ENCODE measurements at regions not wholly inside any gene's neighbourhood (a gene's known extent, or its start where the extent isn't known, plus 50 kb on each side); places are given as distances from the start of the nearest gene placed in this dataset.
"Not testable (repeated sequence)": the region's sequence is repeated elsewhere in the genome, so short reads cannot be mapped to it uniquely, and the experiment has no call there.

- Histone ChIP-seq H3K9me3 (ENCODE audit: low read depth, low read length) (peaks cover 4% of the 10 kb centered on the region), H3K27me3 (ENCODE audit: insufficient read depth, low read length) (no peaks in the 10 kb centered on the region), H4K20me1 (ENCODE audit: insufficient read depth, low read length) (no peaks in the 10 kb centered on the region), H2AFZ (ENCODE audit: low read length) (no peak overlapping the region), H3K79me2 (ENCODE audit: insufficient read depth, low read length) (no peaks in the 10 kb centered on the region), H3K36me3 (ENCODE audit: insufficient read depth, low read length) (no peaks in the 10 kb centered on the region), H3K4me1 (ENCODE audit: insufficient read depth, low read length) (no peaks in the 10 kb centered on the region), H3K4me2 (ENCODE audit: insufficient read depth, low read length) (no peak overlapping the region), H3K4me3 (ENCODE audit: insufficient read depth, low read length) (no peak overlapping the region), H3K27ac (ENCODE audit: low read depth, low read length) (no peak overlapping the region)
- no peak for DNase-seq (ENCODE audit: insufficient read length, low spot score, missing footprints)
- TF ChIP-seq, protein P1, sequence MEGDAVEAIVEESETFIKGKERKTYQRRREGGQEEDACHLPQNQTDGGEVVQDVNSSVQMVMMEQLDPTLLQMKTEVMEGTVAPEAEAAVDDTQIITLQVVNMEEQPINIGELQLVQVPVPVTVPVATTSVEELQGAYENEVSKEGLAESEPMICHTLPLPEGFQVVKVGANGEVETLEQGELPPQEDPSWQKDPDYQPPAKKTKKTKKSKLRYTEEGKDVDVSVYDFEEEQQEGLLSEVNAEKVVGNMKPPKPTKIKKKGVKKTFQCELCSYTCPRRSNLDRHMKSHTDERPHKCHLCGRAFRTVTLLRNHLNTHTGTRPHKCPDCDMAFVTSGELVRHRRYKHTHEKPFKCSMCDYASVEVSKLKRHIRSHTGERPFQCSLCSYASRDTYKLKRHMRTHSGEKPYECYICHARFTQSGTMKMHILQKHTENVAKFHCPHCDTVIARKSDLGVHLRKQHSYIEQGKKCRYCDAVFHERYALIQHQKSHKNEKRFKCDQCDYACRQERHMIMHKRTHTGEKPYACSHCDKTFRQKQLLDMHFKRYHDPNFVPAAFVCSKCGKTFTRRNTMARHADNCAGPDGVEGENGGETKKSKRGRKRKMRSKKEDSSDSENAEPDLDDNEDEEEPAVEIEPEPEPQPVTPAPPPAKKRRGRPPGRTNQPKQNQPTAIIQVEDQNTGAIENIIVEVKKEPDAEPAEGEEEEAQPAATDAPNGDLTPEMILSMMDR (IDR thresholded peaks at IDR 0.05; ENCODE audit: extremely low read depth, low read depth, low read length): no peak
These were observed 140.8 kb upstream of the PRR23C start for GRCh38 chr3:139185527-139185926.

GRCh38 chr3:139187154-139187553 is 142.5 kb upstream of the PRR23C start:
- H3K4me2 ChIP-seq (ENCODE audit: insufficient read depth, low read length): no peak overlapping the region
- no peak overlapping the region for H3K4me3 ChIP-seq (ENCODE audit: insufficient read depth, low read length)
- H4K20me1 ChIP-seq (ENCODE audit: insufficient read depth, low read length): no peaks in the 10 kb centered on the region
- no peaks in the 10 kb centered on the region for H3K27me3 ChIP-seq (ENCODE audit: insufficient read depth, low read length)
- H3K79me2 ChIP-seq (ENCODE audit: insufficient read depth, low read length): no peaks in the 10 kb centered on the region
- H2AFZ ChIP-seq (ENCODE audit: low read length): no peak overlapping the region
- no peak for DNase-seq (ENCODE audit: insufficient read length, low spot score, missing footprints)
- TF ChIP-seq, protein P1 (IDR thresholded peaks at IDR 0.05; ENCODE audit: extremely low read depth, low read depth, low read length): no peak
- no peak overlapping the region for H3K27ac ChIP-seq (ENCODE audit: low read depth, low read length)
- no peaks in the 10 kb centered on the region for H3K4me1 ChIP-seq (ENCODE audit: insufficient read depth, low read length)
- H3K36me3 ChIP-seq (ENCODE audit: insufficient read depth, low read length): no peaks in the 10 kb centered on the region
- H3K9me3 ChIP-seq (ENCODE audit: low read depth, low read length): no peaks in the 10 kb centered on the region

GRCh38 chr3:139187648-139188047 is 143.0 kb upstream of the PRR23C start:
- no peak overlapping the region for H3K27ac ChIP-seq (ENCODE audit: low read depth, low read length)
- no peaks in the 10 kb centered on the region for H3K4me1 ChIP-seq (ENCODE audit: insufficient read depth, low read length)
- no peak overlapping the region for H3K4me2 ChIP-seq (ENCODE audit: insufficient read depth, low read length)
- no peak overlapping the region for H2AFZ ChIP-seq (ENCODE audit: low read length)
- H3K4me3 ChIP-seq (ENCODE audit: insufficient read depth, low read length): no peak overlapping the region
- no peaks in the 10 kb centered on the region for H3K27me3 ChIP-seq (ENCODE audit: insufficient read depth, low read length)
- no peaks in the 10 kb centered on the region for H3K9me3 ChIP-seq (ENCODE audit: low read depth, low read length)
- no peaks in the 10 kb centered on the region for H4K20me1 ChIP-seq (ENCODE audit: insufficient read depth, low read length)
- TF ChIP-seq, protein P1 (IDR thresholded peaks at IDR 0.05; ENCODE audit: extremely low read depth, low read depth, low read length): no peak
- no peaks in the 10 kb centered on the region for H3K79me2 ChIP-seq (ENCODE audit: insufficient read depth, low read length)
- H3K36me3 ChIP-seq (ENCODE audit: insufficient read depth, low read length): no peaks in the 10 kb centered on the region
- DNase-seq (ENCODE audit: insufficient read length, low spot score, missing footprints): no peak

DNA sequence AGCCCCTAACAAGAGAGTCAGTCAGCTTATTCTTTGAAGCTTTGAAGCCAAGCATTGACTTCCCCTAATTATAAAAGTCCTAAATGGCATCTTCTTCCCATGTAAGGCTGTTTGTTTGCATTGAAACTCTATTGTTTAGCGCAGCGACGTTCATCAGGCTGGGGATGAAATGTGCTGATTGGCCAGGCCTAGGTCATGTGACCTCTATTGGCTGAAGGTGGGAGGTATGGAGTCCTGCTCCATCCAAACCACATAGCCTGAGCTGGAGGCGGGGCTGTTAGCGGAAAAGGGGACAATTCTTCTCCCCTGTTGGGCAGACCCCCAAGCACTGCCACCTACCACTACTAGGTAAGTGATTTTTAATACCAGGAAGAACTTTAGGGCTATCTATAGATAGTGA is 145.3 kb upstream of the PRR23C start:
- TF ChIP-seq, protein P1 (IDR thresholded peaks at IDR 0.05; ENCODE audit: extremely low read depth, low read depth, low read length): no peak
- no peaks in the 10 kb centered on the region for H3K36me3 ChIP-seq (ENCODE audit: insufficient read depth, low read length)
- DNase-seq (ENCODE audit: insufficient read length, low spot score, missing footprints): no peak
- no peak overlapping the region for H3K27ac ChIP-seq (ENCODE audit: low read depth, low read length)
- no peaks in the 10 kb centered on the region for H3K9me3 ChIP-seq (ENCODE audit: low read depth, low read length)
- H3K4me3 ChIP-seq (ENCODE audit: insufficient read depth, low read length): no peak overlapping the region
- H3K4me1 ChIP-seq (ENCODE audit: insufficient read depth, low read length): no peaks in the 10 kb centered on the region
- H2AFZ ChIP-seq (ENCODE audit: low read length): no peak overlapping the region
- H3K79me2 ChIP-seq (ENCODE audit: insufficient read depth, low read length): no peaks in the 10 kb centered on the region
- H4K20me1 ChIP-seq (ENCODE audit: insufficient read depth, low read length): no peaks in the 10 kb centered on the region
- no peak overlapping the region for H3K4me2 ChIP-seq (ENCODE audit: insufficient read depth, low read length)
- H3K27me3 ChIP-seq (ENCODE audit: insufficient read depth, low read length): no peaks in the 10 kb centered on the region

DNA sequence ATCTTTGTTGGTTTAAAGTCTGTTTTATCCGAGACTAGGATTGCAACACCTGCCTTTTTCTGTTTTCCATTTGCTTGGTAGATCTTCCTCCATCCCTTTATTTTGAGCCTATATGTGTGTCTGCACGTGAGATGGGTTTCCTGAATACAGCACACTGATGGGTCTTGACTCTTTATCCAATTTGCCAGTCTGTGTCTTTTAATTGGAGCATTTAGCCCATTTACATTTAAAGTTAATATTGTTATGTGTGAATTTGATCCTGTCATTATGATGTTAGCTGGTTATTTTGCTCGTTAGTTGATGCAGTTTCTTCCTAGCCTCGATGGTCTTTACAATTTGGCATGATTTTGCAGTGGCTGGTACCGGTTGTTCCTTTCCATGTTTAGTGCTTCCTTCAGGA is 149.4 kb upstream of the MRPS22 start:
- not testable (repeated sequence) for H3K4me2 ChIP-seq (ENCODE audit: insufficient read depth, low read length); H4K20me1 ChIP-seq (ENCODE audit: insufficient read depth, low read length); H3K9me3 ChIP-seq (ENCODE audit: low read depth, low read length); H3K27ac ChIP-seq (ENCODE audit: low read depth, low read length); H3K36me3 ChIP-seq (ENCODE audit: insufficient read depth, low read length); DNase-seq (ENCODE audit: insufficient read length, low spot score, missing footprints); H3K79me2 ChIP-seq (ENCODE audit: insufficient read depth, low read length); H3K4me1 ChIP-seq (ENCODE audit: insufficient read depth, low read length); H3K4me3 ChIP-seq (ENCODE audit: insufficient read depth, low read length); H2AFZ ChIP-seq (ENCODE audit: low read length); H3K27me3 ChIP-seq (ENCODE audit: insufficient read depth, low read length)

GRCh38 chr3:139196146-139196545 is 147.7 kb upstream of the MRPS22 start:
- H2AFZ ChIP-seq (ENCODE audit: low read length); H3K27ac ChIP-seq (ENCODE audit: low read depth, low read length); H3K9me3 ChIP-seq (ENCODE audit: low read depth, low read length); H3K36me3 ChIP-seq (ENCODE audit: insufficient read depth, low read length); H3K27me3 ChIP-seq (ENCODE audit: insufficient read depth, low read length); H3K79me2 ChIP-seq (ENCODE audit: insufficient read depth, low read length); H3K4me3 ChIP-seq (ENCODE audit: insufficient read depth, low read length); H3K4me2 ChIP-seq (ENCODE audit: insufficient read depth, low read length); H4K20me1 ChIP-seq (ENCODE audit: insufficient read depth, low read length); DNase-seq (ENCODE audit: insufficient read length, low spot score, missing footprints); H3K4me1 ChIP-seq (ENCODE audit: insufficient read depth, low read length): not testable (repeated sequence)
